HG03520 (cell line): ENCODE measurements at regions not wholly inside any gene's neighbourhood (a gene's known extent, or its start where the extent isn't known, plus 50 kb on each side); places are given as distances from the start of the nearest gene placed in this dataset.

Experiments
- ATAC-seq: cut with Tn5 transposase; IDR thresholded peaks from one replicate; pipeline ENCODE4 v1.9.1; 2021; ENCODE audit warnings: mild to moderate bottlenecking, moderate library complexity; ENCODE audit not compliant: unreplicated experiment

GRCh38 chr11:122285070-122285988 is 169.3 kb upstream of the BLID start:
- no peak for ATAC-seq

GRCh38 chr11:122280870-122281269 is 164.9 kb upstream of the BLID start:
- no peak for ATAC-seq

- ATAC-seq = no peak
Measured at GRCh38 chr11:122279194-122279593, 163.2 kb upstream of the BLID start.

GRCh38 chr11:122277493-122277892 is 161.5 kb upstream of the BLID start:
- ATAC-seq = no peak

- no peak for ATAC-seq
Measured at GRCh38 chr11:122276221-122276620, 160.2 kb upstream of the BLID start.

- no peak for ATAC-seq
Measured at GRCh38 chr11:122275508-122275907, 159.5 kb upstream of the BLID start.

- ATAC-seq = no peak
Measured at GRCh38 chr11:122273476-122274191, 157.6 kb upstream of the BLID start.

- no peak for ATAC-seq
Measured at GRCh38 chr11:122271745-122272144, 155.7 kb upstream of the BLID start.

- no peak for ATAC-seq
Measured at GRCh38 chr11:122271137-122271536, 155.1 kb upstream of the BLID start.

- ATAC-seq = no peak
Measured at GRCh38 chr11:122270535-122270934, 154.5 kb upstream of the BLID start.

GRCh38 chr11:122269824-122270223 is 153.8 kb upstream of the BLID start:
- ATAC-seq = no peak

GRCh38 chr11:122268601-122269130 is 152.7 kb upstream of the BLID start:
- no peak for ATAC-seq

GRCh38 chr11:122267602-122268001 is 151.6 kb upstream of the BLID start:
- ATAC-seq = no peak

- ATAC-seq = no peak
Measured at GRCh38 chr11:122265981-122266380, 150.0 kb upstream of the BLID start.

GRCh38 chr11:122264121-122264520 is 148.1 kb upstream of the BLID start:
- ATAC-seq = no peak

GRCh38 chr11:122261546-122261945 is 145.5 kb upstream of the BLID start:
- ATAC-seq = no peak

- no peak for ATAC-seq
Measured at GRCh38 chr11:122259195-122259821, 143.3 kb upstream of the BLID start.

GRCh38 chr11:122258446-122259194 is 142.6 kb upstream of the BLID start:
- ATAC-seq = no peak

GRCh38 chr11:122253589-122254231 is 137.7 kb upstream of the BLID start:
- ATAC-seq = no peak

GRCh38 chr11:122248939-122249338 is 132.9 kb upstream of the BLID start:
- no peak for ATAC-seq
